HG03432 (cell line): ENCODE measurements at regions not wholly inside any gene's neighbourhood (a gene's known extent, or its start where the extent isn't known, plus 50 kb on each side); places are given as distances from the start of the nearest gene placed in this dataset.
"Not testable (repeated sequence)": the region's sequence is repeated elsewhere in the genome, so short reads cannot be mapped to it uniquely, and the experiment has no call there.

Source experiments
- ATAC-seq: cut with Tn5 transposase; IDR thresholded peaks from one replicate; pipeline ENCODE4 v1.9.1; 2021; ENCODE audit warnings: mild to moderate bottlenecking, moderate library complexity; ENCODE audit not compliant: unreplicated experiment

DNA sequence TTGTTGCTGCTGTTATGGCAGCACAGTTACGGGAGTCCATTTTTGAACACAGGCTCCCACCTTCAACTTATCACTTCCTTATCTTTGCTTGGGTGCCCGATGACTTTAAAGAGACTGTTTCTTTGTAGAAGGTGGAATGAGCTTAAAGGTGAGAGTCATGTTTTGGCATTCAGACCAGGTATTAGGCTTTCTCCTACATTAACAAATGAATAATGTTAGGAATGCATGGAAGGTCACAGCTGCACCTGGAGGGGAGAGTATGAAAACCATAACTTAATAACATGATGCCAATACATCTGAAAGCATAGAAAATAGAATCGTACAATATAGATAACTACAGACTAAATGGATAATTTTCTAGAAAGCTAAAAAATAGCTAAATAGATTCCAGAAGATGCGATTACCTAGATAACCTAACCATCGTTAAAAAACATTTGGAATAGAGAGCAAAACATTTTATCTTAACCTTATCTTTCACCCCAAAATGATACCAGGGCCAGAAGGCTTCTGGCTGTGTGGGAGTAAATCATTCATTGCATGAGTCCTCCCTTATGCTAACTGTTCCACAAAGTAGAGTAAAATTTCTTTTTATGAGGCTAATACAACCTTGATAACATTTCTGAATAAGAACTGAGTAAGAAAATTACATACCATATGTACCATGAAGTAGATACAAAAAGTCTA is 126.2 kb upstream of the ADCY2 start:
- no peak for ATAC-seq

DNA sequence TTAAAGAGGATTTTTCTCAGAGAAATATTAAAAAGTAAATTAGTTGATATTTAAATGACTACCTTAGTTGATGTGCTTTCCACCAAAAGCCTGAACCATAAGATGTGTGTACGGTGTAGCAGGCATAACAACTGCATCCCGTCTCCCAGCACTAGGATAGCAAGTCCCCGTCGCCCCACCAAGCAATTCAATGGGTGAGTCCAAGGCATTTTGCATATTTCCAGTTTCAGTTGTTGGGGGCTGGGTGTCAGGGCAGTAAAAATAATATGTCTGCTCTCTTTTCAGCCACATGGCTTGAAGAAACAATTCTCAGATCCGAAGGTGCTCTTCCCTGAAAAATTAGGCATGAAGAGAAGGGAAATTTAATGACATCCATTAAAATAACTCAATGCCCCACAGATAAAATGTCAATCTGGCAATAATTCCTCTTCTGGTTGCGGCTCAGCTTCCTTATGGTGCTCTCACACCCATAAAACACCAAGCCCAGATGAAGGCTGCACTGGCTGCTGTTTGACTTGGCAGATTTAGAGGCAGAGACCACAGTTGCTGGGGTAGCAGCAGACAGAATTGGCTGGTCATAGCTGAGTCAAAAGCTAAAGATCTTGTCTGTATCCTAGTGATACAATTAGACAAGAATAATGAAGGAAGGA is 124.4 kb upstream of the ADCY2 start:
- ATAC-seq: no peak

DNA sequence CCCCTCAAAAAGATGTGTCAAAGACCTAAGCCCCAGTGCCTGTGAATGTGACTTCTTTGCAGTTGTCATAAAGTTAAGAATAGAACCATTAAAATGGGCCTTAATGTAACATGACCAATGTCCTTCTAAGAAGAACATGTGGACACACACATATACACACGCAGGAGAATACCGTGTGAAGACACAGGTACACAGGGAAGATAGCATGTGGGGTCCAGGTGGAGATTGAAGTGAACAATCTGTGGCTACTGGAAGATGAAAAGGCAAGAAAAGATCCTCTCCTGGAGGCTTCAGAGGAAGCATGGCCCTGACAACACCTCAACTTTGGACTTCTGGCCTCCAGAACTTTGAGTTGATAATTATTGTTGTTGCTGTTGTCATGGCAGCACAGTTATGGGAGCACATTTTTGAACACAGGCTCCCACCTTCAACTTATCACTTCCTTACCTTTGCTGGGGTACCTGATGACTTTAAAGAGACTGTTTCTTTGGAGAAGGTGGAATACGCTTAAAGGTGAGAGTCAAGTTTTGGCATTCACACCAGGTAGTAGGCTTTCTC is 123.5 kb upstream of the ADCY2 start:
- ATAC-seq: no peak

DNA sequence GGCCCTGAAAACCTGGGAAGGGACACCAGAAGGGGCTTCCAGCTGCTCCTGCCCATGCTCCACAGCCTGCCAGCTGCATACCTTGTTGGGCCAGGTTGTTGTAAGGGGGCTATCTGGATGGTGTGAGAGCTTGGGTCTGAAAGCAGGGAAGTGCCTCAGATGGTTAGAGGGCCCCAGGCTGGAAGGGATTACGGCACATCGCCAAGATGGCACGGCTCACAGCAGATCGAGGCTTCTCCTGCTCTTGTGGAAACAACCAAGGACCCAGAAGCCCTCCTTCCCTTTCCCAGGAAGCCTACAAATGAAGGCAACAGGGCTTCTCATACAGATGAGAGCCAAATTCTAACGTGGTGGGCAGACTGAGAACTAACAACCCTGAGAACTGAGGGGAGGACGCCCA is 121.7 kb upstream of the ADCY2 start:
- ATAC-seq: no peak

DNA sequence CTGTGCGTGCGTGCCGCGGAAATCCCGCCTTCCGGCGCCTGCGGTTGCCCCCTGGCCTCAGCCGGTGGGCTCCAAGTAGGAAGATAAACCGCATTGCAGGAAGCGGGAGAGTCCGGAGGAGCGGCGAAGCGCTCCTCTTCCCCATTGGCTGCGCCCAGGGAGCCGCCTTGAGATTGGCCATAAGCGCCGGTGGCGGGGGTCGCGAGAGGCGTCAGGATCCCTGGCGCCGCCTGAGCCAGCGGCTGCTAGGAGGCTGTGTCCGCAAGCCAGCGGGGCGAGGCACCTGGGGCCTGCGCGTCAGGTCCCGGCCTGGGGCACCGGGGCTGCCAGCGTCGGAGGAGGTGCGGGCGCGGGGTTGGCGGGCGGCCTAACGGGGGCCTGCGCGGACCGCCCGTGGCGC is 106.3 kb upstream of the ADCY2 start:
- not testable (repeated sequence) for ATAC-seq

DNA sequence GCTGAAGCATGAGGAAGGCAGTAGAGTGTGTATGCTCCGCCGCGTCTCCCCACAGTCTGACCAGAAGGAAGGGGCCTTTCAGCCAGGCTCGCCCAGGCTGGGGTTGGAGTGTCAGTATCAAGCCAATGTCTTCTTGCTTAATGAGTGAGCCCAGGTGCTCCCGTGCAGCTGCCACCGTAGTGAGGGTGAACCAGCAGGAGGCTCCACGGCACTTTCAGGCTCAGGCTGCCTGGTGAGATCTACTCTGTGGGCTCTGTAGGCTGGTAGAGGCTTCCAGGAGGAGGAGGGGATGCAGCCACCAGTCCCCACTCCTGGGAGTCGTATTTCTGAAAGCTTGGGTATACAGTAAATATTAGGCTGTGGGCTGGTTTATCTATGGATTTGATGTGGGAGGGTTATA is 98.1 kb upstream of the ADCY2 start:
- ATAC-seq: not testable (repeated sequence)

DNA sequence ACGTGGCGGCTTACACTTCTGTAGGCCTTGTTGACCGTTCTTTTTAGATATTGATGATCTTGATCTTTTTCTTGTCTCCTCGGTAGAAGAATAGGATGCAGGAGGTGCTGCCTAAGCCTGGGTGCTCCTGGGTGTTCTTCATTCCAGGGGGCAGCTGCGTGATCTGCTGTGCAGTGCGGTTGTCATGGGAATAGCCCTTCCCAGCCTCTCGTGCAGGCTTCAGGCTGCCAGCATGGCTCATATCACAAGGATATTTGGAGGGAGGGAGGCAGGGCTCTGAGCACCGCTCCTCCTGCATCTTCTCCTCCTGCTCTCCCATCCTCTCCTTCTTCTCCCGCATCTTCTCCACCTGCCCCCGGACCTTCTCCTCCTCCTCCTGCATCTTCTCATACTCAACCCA is 96.2 kb upstream of the ADCY2 start:
- not testable (repeated sequence) for ATAC-seq

DNA sequence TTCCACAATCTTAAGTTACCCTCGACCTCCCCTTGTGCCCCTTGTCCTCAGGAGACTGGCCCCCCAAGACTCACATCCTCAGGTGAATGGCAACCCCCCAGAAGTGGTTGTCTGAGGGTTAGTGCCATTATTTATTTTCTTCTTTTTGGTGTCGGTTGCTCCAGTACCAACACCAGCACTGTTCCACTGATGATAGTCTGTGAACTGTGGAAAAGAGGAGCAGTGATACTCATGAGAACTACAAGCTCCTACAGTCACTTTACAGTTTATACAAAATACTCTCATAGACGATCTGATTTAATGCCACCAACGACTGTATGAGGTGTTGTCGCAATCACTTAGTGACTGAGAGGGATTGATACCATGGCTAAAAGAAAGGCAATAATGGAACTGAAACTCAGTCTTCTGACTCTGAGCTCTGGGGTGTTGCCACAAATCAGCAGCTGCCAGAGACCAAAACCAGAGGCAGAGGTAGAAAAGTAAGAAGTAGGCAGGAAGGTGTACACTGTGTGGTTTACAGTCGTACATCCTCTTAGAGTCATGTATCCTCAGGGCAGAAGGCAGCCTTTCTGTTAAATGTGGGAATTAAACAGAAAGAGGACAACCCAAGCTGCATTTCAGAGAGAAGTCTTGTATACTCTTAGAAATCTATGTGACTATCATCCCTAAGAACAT is 90.8 kb upstream of the ADCY2 start:
- not testable (repeated sequence) for ATAC-seq

DNA sequence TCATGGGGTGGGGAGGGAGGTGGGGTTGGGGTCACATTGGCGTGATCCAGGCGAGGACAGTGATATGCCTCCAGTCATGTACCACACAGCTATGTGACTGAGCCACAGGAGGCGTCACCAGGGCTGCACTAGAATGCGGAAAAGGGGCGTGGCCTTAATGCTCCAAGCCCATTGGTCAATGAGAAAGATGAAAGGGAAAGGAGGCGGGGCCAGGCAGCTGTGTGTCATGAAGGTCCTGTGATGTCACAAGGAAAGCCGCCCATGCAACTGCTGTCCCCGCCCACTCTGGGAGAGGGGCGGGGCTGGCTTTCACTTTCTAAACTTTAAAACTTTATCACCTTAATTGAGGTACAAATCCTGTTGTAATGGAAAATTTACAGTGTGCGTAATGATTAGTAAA is 89.4 kb upstream of the ADCY2 start:
- ATAC-seq: not testable (repeated sequence)

DNA sequence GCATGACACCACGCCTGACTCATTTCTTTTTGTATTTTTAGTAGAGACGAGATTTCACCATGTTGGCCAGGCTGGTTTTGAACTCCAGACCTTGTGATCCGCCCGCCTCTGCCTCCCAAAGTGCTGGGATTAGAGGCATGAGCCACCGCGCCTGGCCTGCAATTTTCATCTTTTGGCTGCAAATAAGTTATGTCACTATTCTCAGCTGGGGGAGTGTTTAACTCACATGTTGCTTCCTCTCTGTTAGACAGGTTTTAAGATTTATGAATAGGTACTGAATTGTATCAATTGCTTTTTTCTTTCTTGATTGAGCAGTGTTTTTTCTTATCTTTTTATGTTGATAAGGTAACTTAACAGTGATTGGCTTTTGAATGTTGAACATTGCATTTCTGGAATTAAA is 88.2 kb upstream of the ADCY2 start:
- not testable (repeated sequence) for ATAC-seq

DNA sequence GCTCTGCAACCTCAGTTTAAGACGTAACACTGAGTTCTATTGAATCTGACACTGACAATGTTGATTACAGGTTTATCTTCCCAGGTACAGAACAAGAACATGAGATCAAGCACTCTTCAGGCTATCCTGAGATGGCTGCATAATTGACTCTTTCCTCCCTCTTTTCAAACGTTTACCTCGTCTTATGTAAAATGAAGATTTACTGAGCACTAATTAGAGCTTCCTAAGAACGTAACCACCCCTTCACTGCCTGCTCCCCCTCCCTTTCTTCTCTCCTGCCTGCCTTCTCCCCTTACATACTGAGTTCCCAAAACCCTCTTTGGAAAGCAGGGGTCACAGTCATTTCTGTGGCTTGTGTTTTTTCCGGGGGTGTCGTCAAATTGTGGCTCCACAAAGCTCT is 86.2 kb upstream of the ADCY2 start:
- ATAC-seq: not testable (repeated sequence)

DNA sequence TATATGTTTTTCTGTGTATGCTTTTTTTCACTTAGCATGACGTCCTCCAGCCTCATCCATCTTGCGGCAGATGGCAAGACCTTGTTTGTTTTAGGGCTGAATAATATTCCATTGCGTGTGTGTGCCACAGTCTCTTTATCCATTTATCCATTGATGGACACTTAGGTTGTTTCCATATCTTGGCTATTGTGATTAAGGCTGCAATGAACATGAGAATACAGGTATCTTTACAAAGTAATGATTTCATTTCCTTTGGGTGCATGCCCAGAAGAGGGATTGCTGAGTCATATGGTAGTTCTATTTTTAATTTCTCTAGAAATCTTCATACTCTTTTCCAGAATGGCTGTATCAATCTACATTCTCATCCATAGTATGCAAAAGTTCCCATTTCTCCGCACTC is 85.3 kb upstream of the ADCY2 start:
- not testable (repeated sequence) for ATAC-seq

DNA sequence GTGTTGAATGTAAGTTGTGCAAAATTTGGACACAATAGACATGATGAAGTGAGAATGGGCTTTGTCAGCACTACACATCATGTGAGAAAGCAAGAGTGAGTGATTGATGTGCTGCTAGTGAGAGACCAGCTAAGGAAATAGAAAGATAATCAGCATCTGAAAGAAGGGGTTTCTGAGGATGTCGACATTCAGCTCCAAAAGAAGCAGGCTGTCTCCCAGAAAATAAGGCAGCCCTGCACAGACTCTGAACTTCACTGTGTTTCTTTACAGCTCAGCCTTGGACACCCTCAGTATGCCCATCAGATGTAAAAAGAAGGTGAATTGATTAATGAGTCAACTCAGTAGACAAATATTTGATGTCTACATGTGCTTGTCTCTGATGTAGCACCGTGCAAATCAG is 80.8 kb upstream of the ADCY2 start:
- ATAC-seq: no peak

DNA sequence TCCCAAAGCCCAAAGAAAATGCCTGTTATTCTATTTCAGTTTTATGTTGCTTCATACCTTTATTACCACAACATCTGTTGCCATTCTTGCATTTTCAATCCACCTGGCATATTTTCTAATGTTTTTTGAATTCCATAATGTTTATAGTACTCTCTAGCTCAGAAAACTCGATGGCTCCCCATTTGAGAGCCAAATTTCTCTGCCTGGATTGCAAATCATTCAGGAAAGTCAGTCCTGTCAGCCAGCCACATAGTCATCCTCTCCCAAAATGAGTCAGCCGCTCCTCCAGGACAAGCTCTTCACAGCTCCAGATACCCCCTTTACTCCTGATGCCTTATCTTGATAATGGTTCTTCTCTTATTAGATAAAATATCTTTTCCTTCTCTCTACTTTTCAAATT is 78.2 kb upstream of the ADCY2 start:
- no peak for ATAC-seq

DNA sequence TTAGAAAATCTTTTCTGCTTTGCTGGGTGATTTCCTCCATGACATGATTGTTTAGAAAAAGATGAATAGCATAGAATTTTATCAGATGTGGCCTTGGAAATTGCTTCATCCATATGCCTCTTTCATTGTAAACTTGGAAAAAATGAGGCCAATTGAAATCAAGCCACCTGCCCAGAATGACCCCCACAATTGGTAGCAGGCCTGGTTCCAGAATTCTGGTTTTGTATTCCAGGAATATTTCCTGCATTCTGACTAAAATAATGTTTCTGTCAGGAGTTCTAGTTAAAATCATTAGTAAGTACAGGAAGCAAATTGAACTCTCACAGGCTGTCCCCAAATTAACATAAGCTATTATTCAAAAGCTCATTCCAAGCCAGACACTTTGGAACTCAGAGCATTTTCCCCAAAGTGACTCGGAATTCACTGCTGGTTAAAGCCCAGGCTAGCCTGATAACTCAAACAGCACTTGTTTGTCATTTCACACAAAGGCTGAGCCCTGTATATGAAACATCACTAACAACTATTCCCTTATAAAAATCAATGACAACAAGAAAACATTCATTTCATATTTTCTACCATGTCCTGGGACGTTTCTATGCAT is 75.1 kb upstream of the ADCY2 start:
- no peak for ATAC-seq

DNA sequence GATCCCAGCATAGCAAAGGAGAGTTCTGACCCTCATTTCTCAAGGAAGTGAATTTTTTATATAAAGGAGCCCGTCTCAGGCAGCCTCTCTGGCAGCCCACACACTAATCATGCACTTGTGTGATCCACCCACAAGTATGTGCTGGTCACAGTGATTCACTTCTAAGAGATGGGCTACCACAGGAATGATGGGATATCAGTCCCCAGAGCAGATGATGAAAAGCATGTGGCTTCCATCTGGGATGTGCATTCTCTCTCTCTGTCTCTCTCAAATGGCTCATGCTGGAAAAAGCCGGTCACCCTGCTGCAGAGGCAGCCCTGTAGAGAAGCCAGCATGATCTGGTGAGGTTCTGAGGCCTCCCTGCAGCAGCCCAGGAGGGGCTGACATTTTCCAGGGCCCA is 74.2 kb upstream of the ADCY2 start:
- ATAC-seq: no peak

DNA sequence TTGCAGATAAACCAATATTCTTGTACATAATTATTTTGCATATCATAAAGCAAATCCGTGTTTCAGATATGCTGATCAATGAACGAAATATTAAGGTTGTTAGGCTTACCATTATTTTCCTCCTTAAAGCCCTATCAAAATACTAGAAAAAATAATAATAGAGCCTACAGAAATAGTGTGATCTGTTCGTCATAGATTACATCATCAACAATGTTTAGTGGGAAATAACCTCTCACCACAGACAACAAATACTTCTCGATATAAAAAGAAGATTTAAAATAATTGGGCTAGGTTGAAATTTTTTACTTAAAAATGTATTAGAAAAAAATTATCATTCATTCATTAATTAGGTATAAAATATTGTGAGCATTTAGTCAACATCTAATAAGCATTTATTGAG is 71.0 kb upstream of the ADCY2 start:
- ATAC-seq: no peak

DNA sequence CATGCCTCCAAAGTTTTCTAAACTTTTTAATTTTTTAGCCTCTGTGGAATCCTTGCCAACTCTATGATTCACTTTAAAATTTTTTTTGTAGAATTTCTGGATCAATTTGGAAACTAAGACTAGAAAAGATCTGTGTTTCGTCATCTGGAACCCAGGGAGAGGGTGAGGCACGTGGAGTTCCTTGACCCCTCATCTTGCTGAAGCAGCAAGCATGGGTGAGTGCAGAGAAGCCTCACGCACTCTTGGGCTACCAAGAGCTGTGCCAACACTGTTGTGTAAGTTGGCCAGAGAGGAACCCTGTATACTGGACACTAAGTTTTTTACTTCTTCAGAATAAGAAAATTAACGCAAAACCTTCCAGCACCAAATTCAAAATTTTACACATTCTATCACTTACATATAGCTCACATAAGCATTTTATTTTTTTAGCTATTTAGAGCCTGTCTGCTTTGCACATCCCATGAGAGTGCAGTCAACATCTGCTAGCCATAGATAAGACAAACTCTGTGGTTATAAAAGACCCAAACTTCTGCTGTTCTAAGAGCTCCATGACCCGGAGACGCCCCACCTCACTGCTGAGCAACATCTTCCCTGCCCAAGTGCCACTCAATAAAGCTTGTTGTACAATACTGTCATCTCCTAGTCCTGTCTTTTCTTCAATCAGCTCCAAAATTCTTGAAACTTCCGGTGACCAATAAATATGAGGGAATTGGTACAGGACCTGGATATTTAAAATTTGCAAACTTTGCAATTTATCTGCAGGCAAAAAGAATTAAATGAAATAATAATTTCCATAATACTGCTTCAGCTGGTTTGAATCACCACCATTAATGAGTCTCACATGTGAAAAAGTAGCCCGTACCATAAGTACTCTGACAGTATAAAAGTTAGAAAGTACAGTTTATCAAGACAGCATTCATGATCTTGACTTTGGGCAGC is 69.7 kb upstream of the ADCY2 start:
- ATAC-seq: no peak

DNA sequence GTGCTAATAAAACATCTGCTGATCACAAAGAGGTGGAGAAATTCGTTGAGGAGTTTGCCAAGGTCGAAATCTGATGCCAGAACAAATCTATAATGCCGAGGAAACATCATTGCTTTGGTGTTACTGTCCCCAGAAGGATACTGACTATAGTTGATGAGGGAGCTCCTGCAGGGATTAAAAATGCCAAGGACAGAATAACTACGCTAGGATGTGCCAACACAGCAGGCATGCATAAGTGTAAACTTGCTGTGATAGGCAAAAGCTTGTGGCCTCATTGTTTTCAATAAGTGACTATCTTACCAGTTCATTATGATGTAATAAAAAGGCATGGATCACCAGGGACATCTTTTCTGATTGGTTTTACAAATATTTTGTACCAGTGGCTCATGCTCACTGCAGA is 66.8 kb upstream of the ADCY2 start:
- no peak for ATAC-seq

DNA sequence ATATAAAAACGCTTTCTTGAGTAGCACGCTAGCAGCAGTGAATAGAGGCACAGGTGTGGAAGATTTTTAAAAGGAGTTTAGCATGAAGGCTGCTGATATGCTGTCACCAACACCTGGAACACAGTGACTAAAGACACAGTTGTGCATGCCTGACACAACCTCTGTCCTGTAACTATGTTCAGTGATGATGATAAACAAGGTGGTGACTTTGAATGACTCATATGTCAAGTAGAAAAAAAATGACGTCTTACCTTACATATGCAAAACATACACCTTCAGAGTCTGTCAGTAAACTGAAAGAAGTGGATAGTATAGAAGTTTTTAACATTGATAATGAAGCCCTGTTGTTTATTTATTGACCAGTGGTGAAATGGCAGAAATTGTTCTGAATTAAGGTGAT is 66.2 kb upstream of the ADCY2 start:
- no peak for ATAC-seq

DNA sequence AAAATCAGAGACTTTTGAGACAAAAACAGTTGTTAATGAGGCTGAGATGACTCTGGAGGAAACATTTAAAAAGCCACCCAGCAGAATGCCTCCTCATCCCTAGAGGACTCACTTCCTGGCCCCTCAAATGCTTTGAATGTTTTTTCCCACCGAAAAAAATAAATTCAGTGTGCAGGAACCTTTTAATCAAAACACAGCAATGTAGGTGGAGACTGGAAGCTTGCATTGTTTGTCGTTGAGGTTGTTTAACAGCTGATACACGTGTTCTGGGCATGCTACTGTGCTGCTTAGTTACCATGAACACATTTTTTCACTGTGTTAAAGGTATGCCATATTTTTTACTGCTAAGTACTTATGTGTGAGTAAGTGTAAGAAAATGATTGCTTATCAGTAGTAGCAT is 65.7 kb upstream of the ADCY2 start:
- no peak for ATAC-seq
